HUES48 (cell line): ENCODE measurements at regions not wholly inside any gene's neighbourhood (a gene's known extent, or its start where the extent isn't known, plus 50 kb on each side); places are given as distances from the start of the nearest gene placed in this dataset.
A peak's percentile ranks its signal among the peaks of the same experiment; 100 is the strongest.
"Not testable (repeated sequence)": the region's sequence is repeated elsewhere in the genome, so short reads cannot be mapped to it uniquely, and the experiment has no call there.

Experiments used
- H3K27ac ChIP-seq: one replicate; pipeline ENCODE4 v1.7.0; 2013; ENCODE audit warnings: low read depth, low read length, inconsistent platforms
- H3K27me3 ChIP-seq: 2 replicates; pipeline ENCODE4 v1.6.1; 2013; ENCODE audit warnings: mild to moderate bottlenecking, low read length; ENCODE audit not compliant: control insufficient read depth, insufficient read depth
- H3K36me3 ChIP-seq: 2 replicates; pipeline ENCODE4 v1.6.1; 2013; ENCODE audit warnings: low read length; ENCODE audit not compliant: control insufficient read depth, insufficient read depth
- H3K4me1 ChIP-seq: 2 replicates; pipeline ENCODE4 v1.6.1; 2013; ENCODE audit warnings: mild to moderate bottlenecking, low read length; ENCODE audit not compliant: control insufficient read depth, insufficient read depth
- H3K4me3 ChIP-seq: 2 replicates; pipeline ENCODE4 v1.5.1; 2013; ENCODE audit warnings: mild to moderate bottlenecking, low read depth, low read length
- H3K9ac ChIP-seq: 2 replicates; pipeline ENCODE4 v1.6.1; 2013; ENCODE audit warnings: mild to moderate bottlenecking, low read depth, low read length, moderate library complexity
- H3K9me3 ChIP-seq: 2 replicates; pipeline ENCODE4 v1.6.1; 2013; ENCODE audit warnings: low read length; ENCODE audit not compliant: control insufficient read depth, insufficient read depth

DNA sequence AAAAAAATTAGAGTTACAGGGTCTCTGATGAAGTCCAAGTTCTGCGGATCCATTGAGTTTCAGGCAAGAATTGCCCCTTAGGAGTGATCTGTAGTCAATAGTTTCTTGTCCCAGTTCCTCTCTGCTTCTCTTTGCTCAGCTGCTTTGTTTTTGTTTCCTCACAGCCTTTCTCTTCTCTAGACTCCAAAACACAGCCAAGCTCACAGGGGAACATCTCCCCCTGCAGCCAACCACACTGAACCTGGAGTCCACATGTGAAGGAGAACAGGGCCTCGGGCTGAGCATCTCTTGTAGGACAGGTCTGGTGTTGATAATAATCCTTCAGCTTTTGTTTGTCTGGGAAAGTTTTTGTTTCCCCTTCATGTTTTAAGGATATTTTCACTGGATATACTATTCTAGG, 202.6 kb upstream of the ATP10A start:
- 0 out of 2 replicates have a peak, but pooled peaks cover 6% of the 10 kb centered on the region for H3K4me1 ChIP-seq
- H3K36me3 ChIP-seq, result no peaks in the 10 kb centered on the region
- H3K27me3 ChIP-seq, result no peaks in the 10 kb centered on the region
- no peaks in the 10 kb centered on the region for H3K9me3 ChIP-seq
- no peak overlapping the region for H3K27ac ChIP-seq
- no peak overlapping the region for H3K9ac ChIP-seq
- H3K4me3 ChIP-seq, result no peak overlapping the region

DNA sequence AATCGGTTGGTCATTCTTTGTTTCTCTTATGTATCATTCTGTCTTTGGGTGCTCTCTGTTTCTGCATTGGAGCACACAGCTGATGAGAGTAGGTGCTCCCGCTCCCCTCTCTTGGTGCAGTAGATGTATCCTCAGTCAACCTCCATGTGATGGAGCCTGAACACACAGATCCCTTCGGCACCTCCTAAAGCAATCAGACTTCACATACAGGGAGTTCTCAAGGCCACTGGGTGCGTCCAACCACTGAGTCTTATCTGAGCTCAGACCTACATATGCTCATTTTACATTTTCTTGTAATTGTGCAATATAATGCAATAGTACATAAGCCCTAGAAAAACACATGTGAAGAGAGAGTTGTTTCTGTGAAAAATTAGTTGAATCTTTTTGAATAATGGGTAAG, 198.1 kb upstream of the ATP10A start:
- Histone ChIP-seq H3K9me3 (peaks cover 3% of the 10 kb centered on the region; the same call in 1 of the 2 replicates), H3K4me1 (no peaks in the 10 kb centered on the region), H3K27me3 (no peaks in the 10 kb centered on the region), H3K9ac (no peak overlapping the region), H3K4me3 (no peak overlapping the region), H3K27ac (no peak overlapping the region), H3K36me3 (no peaks in the 10 kb centered on the region)

DNA sequence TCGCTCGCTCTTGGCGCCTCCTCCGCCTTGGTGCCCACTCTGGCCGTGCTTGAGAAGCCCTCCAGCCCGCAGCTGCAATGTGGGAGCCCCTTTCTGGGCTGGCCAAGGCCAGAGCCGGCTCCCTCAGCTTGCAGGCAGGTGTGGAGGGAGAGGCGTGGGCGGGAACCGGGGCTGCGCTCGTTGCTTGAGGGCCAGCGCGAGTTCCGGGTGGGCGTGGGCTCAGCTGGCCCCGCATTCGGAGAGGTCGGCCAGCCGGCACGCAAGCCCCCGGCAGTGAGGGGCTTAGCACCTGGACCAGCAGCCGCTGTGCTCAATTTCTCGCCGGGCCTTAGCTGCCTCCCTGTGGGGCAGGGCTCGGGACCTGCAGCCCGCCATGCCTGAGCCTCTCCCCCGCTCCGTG, 193.6 kb upstream of the ATP10A start:
- not testable (repeated sequence) for H3K27ac ChIP-seq, H3K9ac ChIP-seq, H3K27me3 ChIP-seq, H3K9me3 ChIP-seq, H3K4me3 ChIP-seq, H3K36me3 ChIP-seq, H3K4me1 ChIP-seq

DNA sequence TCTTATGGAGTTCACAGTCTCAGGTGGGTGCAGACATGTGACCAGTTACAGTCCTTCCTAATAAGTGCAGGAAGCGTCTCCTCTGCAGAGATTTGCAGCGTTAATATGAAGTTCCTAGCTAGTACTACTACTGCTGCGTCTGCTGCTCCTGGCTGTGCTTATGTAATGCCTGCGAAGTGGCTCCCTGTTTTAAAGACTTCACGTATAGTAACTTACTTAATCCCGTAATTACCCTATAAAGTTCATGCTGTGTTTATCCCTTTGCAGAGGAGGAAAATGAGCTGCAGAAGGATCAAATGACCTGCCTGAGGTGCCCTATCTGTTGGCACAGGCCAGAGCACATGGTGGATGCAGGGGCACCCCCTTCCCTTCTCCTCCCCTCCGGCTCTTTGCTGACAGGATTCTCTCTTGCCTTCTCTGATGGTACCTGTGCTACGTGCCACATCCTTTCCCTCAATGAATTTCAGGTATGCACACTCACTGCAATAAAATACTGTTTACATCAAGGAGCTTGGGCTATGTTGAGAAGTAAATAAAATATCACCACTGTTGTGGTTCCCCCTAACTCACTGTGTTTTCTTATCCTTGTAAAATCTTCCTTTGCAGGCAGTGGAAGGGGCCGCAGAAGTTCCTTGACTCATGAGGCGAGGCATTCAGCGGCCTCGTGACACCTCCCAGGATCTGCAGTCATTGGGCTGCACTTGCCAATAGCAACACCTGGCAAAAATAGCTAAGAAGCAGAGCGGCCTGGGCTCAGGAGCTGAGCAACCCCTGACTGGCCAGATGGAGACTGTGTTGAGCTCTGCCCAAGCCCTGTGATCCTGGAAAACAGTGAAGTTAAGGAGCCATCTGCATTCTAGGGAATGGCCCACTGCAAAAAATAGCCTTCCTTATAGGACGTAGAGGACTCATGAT, 188.9 kb upstream of the ATP10A start:
- Histone ChIP-seq H3K27ac (no peak overlapping the region), H3K9me3 (no peaks in the 10 kb centered on the region), H3K36me3 (no peaks in the 10 kb centered on the region), H3K4me1 (no peaks in the 10 kb centered on the region), H3K4me3 (no peak overlapping the region), H3K27me3 (no peaks in the 10 kb centered on the region), H3K9ac (no peak overlapping the region)

DNA sequence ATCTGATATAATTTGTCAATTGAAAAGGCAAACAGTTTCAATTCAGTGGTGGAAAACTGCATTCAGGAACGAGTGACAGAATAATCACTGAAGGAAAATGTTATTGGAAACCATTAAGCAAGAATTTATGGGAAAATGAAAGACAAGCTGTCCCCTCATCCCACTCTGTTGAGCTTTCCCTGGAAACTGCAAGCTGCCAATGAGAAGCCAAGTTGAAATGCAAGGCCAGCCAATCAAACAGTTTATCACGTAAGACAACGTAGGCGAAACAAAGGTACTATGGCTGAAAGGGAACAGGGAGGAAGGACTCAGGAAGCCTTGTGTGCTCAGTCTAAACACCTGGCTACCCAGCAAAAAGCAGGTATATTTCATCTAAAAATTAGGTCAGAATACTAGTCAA, 187.9 kb upstream of the ATP10A start:
- no peak overlapping the region for H3K9ac ChIP-seq
- no peaks in the 10 kb centered on the region for H3K4me1 ChIP-seq
- H3K27me3 ChIP-seq, result no peaks in the 10 kb centered on the region
- no peak overlapping the region for H3K4me3 ChIP-seq
- no peaks in the 10 kb centered on the region for H3K36me3 ChIP-seq
- no peak overlapping the region for H3K27ac ChIP-seq
- H3K9me3 ChIP-seq, result no peaks in the 10 kb centered on the region

DNA sequence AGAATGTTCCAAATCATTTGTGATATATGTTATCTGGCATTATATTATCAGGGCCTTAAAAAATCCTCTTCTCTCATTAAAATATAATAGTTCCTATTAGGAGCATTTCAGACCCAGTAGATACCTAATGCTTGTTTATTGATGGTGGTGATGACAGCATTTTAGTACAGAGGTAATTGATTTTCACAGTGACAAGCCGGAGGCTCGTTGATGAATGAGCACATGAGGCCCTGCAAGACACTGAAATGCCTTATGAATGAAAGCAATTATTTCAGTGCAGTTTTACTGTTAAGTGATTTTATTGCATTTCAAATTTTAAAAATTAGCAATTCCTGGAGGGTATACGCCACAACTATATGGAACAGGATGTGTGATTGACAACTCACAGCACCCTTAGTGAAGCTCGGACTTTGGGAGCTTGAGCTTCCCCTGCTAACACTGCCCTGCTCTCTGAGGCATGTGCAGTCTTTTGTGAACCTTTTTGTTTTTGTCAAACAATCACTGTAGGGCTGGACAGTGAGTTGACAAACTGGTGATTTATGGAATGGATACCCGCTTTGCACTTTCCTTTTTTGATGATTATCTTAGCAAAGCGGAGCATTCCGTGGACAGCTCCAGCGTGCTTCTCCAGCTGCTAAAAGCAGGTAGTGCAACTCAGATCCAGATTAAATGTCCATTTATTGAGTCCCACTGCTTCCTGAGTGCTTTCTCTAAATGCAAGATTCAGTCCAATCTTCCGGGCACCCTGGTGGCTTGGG, 187.0 kb upstream of the ATP10A start:
- Histone ChIP-seq H3K27me3 (no peaks in the 10 kb centered on the region), H3K4me1 (no peaks in the 10 kb centered on the region), H3K4me3 (no peak overlapping the region), H3K27ac (no peak overlapping the region), H3K9me3 (no peaks in the 10 kb centered on the region), H3K9ac (no peak overlapping the region), H3K36me3 (no peaks in the 10 kb centered on the region)

DNA sequence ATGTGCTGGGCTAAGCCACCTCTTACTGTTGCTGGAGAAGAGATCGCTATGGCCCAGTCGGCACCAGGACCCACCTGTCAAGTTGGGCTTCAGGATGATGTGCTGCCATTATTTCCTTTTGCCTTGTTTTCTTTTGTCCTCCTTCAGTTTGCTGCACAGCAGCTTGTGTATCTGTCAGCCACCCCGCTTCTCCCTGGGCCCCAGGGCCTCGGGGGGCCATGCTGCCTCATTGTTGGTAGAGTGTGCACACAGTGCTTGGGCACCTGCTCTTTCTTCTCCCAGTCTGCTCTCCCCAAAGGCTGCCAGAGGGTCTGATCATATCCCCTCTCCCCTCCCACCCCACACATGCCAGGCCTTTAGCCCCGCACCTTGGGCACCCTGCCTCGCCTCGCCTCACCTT, 185.5 kb upstream of the ATP10A start:
- Histone ChIP-seq H3K9me3 (no peaks in the 10 kb centered on the region), H3K36me3 (no peaks in the 10 kb centered on the region), H3K27ac (no peak overlapping the region), H3K4me3 (no peak overlapping the region), H3K27me3 (no peaks in the 10 kb centered on the region), H3K4me1 (no peaks in the 10 kb centered on the region), H3K9ac (no peak overlapping the region)

DNA sequence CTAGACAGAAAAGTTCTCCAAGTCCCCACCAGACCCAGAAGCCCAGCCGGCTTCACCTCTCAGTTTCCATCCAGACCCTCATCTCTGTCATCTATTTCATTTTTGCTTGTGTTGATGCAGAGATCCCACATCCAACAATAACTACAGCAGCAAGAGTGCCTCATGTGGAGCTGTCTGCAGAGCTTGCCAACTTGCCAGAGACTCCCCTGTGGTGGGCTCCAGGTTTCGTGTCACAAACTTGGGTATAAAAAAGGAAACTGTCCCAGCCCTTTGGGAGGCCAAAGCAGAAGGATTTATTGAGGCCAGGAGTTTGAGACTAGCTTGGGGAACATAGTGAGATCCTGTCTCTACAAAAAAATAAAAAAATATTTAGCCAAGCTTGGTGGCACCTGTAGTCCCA, 182.4 kb upstream of the ATP10A start:
- H3K9me3 ChIP-seq, result no peaks in the 10 kb centered on the region
- no peak overlapping the region for H3K9ac ChIP-seq
- no peak overlapping the region for H3K4me3 ChIP-seq
- no peak overlapping the region for H3K27ac ChIP-seq
- H3K4me1 ChIP-seq, result no peaks in the 10 kb centered on the region
- no peaks in the 10 kb centered on the region for H3K36me3 ChIP-seq
- H3K27me3 ChIP-seq, result no peaks in the 10 kb centered on the region

DNA sequence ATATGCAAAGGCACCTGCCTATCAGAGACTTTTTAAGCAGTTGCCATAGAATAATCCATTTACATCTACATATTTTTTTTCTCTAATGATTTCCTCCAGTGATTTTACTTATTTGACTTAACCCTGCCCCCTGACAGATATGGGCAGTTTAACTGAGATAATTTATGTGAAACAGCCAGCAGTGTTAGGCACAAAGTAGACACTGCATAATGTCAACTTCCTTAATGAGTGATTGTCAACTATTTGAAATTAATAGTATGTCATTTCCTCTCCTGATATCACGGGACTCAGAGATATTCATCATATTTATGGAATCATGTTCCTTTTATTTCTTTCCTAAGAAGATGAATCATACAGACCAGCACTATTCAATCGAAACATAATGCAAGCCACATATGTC, 179.9 kb upstream of the ATP10A start:
- H3K9ac ChIP-seq, result no peak overlapping the region

DNA sequence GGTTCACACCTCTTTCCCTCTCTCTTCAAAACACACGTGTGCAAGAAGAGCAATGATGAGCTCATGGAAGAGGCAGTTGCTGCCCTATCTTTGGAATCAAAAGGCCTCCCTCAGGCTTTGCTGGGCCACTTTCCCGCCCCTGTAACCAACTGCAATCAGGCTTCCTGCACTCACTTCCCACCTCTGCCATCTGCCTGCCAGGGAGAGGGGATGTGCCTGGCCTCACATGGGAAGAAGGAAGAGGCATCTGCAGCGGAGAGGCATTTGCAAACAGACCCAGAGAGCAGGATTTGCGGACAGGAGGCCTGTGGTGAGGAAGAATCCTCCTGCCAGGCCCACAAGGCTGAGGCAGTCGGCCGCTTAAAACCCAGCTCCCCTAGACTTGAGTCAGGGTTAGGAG, 175.6 kb upstream of the ATP10A start:
- no peaks in the 10 kb centered on the region for H3K27me3 ChIP-seq
- H3K9me3 ChIP-seq, result no peaks in the 10 kb centered on the region
- H3K4me3 ChIP-seq, result no peak overlapping the region

More for the DNA sequence above, 179.9 kb upstream of the ATP10A start:
- H3K9me3 ChIP-seq, result no peaks in the 10 kb centered on the region
- no peaks in the 10 kb centered on the region for H3K36me3 ChIP-seq
- H3K27me3 ChIP-seq, result no peaks in the 10 kb centered on the region
- H3K4me3 ChIP-seq, result no peak overlapping the region
- H3K4me1 ChIP-seq, result peaks cover 3% of the 10 kb centered on the region
- no peak overlapping the region for H3K27ac ChIP-seq

DNA sequence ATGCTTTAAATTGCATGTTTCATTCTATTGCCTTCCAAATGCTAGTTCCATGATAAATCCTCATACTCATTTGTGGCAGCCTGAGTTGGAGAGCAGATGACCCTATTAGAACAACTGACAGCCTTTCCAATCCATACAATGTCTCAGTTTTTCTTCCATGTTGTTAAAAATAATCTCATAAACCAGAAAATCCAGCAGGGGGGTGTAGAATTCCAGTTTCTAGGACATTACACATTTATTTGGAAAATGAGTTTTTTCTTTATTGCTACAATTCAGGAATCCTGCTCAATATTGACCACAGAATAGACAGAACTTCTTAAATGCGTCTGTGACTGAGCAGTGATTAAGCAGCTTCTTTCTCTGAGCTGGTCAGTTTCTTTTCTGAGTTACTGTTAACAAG, 174.2 kb upstream of the ATP10A start:
- Histone ChIP-seq H3K27ac (no peak overlapping the region), H3K27me3 (no peaks in the 10 kb centered on the region), H3K36me3 (no peaks in the 10 kb centered on the region), H3K9ac (no peak overlapping the region), H3K9me3 (no peaks in the 10 kb centered on the region), H3K4me3 (no peak overlapping the region), H3K4me1 (peaks cover 3% of the 10 kb centered on the region)

More for the DNA sequence above, 175.6 kb upstream of the ATP10A start:
- Histone ChIP-seq H3K9ac (no peak overlapping the region), H3K27ac (peak overlapping the region; percentile 33), H3K4me1 (peaks cover 3% of the 10 kb centered on the region), H3K36me3 (no peaks in the 10 kb centered on the region)
